Activated CD4-positive, alpha-beta T cell treated with anti-CD3 and anti-CD28 coated beads, Interleukin-2, amount 50 U/mL, for 4 hours (primary cell): ENCODE measurements at regions not wholly inside any gene's neighbourhood (a gene's known extent, or its start where the extent isn't known, plus 50 kb on each side); places are given as distances from the start of the nearest gene placed in this dataset.

Experiments used
- DNase-seq, 2 experiments: peaks; one replicate each; pipeline ENCODE4 v3.0.0-alpha.2; 2020

- no peak for DNase-seq
Observed at GRCh38 chr10:78250313-78251015, 216.8 kb downstream of the RPS24 start.

GRCh38 chr10:78251016-78251385 lies 217.3 kb downstream of the RPS24 start:
- DNase-seq, result no peak

GRCh38 chr10:78252286-78252685 lies 218.6 kb downstream of the RPS24 start:
- no peak for DNase-seq

DNA sequence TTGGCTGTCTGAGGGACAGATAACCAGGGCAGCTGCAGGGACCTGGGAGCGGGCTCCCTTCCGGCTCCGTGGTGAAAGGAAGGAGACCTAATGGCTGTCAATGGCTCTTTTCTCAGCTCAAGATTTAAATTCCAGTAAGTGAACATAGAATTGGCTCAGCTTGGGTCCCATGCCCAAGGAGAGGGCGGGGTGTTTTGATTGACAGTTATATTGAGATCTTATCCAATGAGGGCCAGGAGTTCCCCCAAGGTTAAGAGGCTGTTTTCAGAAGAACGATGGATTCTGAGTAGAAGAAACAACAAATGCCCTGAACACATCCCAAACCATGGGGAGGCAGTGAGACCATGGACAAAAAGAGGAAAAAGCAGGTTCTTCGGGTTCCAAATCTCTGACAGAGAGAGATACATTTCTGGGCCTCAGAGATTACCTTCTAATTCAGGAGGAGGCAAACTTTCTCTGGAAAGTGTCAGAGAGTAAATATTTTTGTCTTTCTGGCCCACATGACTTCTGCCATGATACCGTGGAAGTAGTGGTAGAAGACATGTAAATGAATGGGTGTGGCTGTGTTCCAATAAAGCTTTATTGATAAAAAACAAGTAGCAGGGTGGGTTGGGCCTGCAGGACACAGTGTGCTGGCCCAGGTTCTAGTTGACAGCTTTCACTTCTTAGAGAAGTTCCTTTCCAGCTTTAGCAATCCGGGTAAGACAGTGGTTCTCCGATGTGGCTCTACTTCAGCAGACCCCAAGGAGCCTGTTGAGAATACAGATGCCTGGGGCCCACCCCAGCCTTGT lies 219.6 kb downstream of the RPS24 start:
- no peak for DNase-seq

GRCh38 chr10:78254013-78254412 lies 220.3 kb downstream of the RPS24 start:
- no peak for DNase-seq

DNA sequence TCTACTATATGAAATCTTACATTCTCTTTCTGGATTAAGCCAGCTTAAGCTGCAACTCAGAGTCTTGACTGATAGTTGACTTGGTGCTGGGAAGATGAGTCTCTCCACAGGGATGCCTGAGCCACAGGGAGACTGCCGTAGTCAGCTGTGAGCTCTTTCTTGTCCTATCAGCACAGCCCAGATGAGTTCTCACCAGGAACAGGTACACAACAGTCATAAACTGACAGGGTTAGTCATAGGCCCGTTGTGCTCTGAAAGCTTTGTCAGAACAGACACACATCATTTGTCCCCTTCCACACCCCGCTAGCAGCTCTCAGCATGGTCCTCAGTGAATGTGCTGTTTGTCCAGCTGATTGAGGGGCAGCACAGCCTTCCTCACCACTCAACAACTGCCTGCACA lies 221.6 kb downstream of the RPS24 start:
- no peak for DNase-seq

- DNase-seq, result no peak
Observed at GRCh38 chr10:78255796-78256638, 222.4 kb downstream of the RPS24 start.

- DNase-seq, result no peak
Observed at GRCh38 chr10:78258323-78259030, 224.8 kb downstream of the RPS24 start.

GRCh38 chr10:78259391-78259790 lies 225.7 kb downstream of the RPS24 start:
- no peak for DNase-seq

DNA sequence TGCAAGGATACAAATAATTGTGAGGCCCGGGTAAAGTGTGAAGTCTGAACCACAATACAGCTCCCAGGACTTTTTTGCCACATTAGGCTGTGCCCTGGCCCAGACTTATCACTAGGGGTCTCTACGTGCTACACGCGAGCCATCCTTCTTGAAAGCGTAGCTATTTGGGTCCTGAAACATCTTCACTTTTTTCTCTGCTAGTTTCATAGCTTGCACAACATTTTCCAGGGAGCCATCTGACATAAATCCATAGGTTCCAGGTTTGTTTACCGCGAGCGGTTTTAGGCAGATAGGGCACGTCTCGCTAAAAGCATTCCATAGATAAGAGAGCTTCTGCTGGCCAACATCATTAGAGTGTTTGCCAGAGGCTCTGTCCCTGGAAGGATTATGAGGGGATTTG lies 226.5 kb downstream of the RPS24 start:
- no peak for DNase-seq

DNA sequence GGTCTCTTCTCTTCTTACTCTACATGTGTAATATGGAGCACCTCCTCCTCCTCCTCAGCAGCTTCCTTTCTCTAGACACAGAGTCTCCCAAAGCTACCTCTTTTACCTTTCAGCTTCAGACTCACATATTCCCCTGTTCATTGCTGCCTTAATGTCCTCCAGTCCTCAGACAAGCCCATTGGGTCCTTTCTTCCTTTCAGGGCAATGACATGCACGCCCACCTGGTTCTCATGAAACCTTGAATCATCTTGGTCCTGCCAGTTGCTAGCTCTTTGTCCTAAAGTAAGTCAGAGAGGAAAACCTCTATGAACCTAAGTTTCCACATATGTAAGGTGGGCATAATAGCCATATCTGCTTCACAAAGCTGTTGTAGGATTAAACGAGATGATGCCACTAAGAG lies 227.0 kb downstream of the RPS24 start:
- no peak for DNase-seq

DNA sequence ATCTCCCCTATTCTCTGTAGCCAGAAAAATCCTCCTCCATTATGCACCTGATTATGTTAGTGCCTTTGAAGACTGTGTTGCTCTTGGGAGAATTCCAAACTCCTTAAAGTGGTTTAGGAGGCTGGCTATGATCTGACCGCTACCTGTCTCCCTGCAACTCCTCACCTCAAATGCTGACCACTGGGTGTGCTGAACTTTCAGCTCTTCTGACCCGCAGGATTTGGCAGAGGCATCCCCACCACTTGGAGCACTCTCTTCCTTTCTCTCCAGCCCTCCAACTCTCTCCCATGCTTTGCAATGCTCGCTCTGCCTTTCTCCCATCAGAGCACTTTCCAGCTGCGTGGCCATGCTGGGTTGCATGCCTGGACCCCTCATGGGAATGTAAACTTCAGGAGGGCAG lies 227.6 kb downstream of the RPS24 start:
- no peak for DNase-seq

GRCh38 chr10:78262860-78263259 lies 229.2 kb downstream of the RPS24 start:
- no peak for DNase-seq

GRCh38 chr10:78263521-78263988 lies 229.9 kb downstream of the RPS24 start:
- DNase-seq, result no peak

GRCh38 chr10:78264361-78264760 lies 230.7 kb downstream of the RPS24 start:
- no peak for DNase-seq

GRCh38 chr10:78266741-78267469 lies 233.2 kb downstream of the RPS24 start:
- DNase-seq, result no peak

DNA sequence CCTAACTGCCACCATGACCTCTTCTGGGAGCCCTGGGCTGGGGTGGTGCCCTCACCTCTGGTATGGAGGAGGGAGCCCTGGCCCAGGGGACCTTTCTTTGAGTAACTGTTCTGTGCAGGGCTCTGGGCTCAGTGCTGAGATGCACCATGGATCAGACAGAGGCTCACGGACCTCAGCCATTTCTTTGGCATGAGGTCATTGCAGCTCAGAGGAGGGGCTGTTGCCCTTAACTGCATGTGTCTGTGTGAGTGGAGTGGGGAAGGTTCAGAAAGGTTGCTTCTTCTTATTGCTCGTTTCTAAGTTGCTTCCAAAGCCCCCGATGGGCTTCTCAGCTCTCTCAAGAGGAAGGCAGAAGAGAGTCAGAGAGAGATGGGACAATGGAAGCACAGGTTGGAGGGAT lies 233.9 kb downstream of the RPS24 start:
- no peak for DNase-seq

- DNase-seq, result no peak
Observed at GRCh38 chr10:78269060-78269459, 235.4 kb downstream of the RPS24 start.

DNA sequence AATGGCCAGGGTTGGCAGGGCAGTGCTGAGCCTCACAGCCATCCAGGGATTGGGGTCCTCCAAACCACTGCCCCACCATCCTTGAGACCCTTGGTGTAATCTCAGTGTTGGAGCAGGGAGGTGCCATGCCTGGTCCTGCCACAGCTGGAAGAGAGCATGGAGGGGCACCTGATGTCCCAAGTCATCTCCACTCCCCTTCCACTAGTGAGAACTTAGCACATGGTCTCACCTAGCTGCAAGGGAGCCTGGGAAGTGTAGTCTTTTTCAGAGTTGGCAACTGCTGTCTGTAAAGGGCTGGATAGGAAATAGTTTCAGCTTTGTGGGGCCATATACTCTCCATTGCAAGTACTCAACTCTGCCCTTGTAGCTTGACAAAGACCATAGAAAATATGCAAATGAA lies 238.7 kb downstream of the RPS24 start:
- no peak for DNase-seq

DNA sequence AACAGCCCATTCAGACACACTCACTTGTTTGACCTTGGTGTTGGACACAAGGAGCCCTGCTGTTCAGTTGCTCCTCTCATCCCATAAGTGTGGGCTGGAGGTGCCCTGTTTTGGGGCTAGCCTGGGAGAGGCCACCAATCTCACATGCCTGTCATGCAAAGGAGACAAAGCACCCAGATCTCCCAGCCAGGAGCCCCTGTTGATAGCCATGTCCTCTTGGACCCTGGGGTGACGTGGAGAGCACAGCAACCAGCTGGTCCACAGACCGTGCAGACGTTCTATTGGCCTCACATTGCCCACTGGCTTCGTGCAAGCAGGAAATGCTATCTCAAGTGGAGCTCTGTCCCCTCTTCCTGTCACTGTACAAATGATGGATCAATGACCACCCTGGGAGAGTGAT lies 240.8 kb downstream of the RPS24 start:
- DNase-seq, result no peak

- no peak for DNase-seq
Observed at GRCh38 chr10:78276139-78276538, 242.5 kb downstream of the RPS24 start.
